Activated CD4-positive, alpha-beta T cell treated with anti-CD3 and anti-CD28 coated beads for 1 hour (primary cell): ENCODE measurements at regions not wholly inside any gene's neighbourhood (a gene's known extent, or its start where the extent isn't known, plus 50 kb on each side); places are given as distances from the start of the nearest gene placed in this dataset.

ENCODE experiments used
- DNase-seq: peaks from one replicate; pipeline ENCODE4 v3.0.0-alpha.2; 2020

DNA sequence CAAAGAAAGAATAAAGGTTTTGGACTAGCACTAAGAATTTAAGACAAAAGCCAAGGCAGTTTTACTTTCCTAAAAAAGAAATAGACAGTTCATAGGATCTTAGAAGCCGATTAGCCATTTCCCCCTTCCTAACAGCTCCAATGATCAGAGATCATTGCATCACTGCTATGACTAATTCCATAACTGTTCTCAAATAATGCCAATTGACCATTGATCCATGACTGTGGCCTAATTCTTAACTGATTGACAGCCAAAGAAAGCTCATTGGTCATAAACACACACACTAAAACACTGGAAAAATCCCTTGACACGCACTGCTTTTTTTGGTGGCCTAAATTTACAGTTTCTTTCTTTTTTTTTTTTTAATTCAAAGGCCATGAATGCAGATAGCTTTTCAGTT is 345.0 kb upstream of the ACVR2A start:
- no peak for DNase-seq

DNA sequence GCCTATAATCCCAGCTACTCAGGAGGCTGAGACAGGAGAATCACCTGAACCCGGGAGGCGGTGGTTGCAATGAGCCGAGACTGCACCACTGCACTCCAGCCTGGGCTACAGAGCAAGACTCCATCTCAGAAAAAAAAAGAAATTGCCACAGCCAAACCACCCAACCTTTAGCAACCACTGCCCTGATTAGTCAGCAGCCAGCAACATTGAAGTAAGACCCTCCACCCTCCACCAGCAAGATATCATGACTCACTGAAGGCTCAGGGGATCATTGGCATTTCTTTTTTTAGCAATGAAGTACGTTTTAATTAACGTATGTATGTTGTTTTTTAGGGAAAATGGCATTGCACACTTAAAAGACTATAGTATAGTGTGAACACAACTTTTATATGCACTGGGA is 349.1 kb upstream of the ACVR2A start:
- DNase-seq, result no peak

DNA sequence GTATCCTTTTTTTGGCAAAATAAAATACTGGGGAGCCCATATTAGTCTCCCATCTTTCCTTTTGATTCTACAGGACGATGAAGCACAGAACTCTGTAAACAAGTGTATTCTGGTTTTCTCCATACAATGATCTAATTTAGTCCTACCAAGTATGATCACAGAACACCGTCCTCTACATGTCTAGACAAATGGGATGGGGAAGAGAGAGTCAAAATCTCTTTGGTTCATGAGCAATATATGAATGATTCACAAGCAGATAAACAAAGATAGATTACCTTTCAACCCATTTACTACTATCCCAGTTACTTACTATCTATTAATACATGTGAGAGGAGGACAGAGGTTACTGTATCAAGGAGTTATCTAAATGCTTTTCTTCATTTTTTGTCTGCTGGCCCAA is 352.4 kb upstream of the ACVR2A start:
- DNase-seq, result no peak

DNA sequence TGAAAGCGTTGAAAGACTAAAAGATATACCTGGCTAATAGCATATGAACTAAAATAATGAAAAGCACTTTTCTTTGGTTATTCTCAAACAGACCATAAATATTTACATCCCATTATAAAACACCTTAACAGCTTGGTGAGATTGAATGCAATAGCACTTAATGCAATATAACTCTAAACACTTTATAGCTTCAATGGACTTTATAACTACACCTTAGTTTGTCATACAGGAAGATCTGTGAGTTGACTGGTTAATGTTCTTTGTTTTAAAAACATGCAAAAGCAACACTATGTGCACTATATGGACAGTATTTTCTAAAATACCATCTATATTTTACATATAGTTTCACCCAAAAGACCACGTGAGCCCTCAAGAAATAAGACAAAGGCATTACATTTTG is 353.3 kb upstream of the ACVR2A start:
- no peak for DNase-seq

DNA sequence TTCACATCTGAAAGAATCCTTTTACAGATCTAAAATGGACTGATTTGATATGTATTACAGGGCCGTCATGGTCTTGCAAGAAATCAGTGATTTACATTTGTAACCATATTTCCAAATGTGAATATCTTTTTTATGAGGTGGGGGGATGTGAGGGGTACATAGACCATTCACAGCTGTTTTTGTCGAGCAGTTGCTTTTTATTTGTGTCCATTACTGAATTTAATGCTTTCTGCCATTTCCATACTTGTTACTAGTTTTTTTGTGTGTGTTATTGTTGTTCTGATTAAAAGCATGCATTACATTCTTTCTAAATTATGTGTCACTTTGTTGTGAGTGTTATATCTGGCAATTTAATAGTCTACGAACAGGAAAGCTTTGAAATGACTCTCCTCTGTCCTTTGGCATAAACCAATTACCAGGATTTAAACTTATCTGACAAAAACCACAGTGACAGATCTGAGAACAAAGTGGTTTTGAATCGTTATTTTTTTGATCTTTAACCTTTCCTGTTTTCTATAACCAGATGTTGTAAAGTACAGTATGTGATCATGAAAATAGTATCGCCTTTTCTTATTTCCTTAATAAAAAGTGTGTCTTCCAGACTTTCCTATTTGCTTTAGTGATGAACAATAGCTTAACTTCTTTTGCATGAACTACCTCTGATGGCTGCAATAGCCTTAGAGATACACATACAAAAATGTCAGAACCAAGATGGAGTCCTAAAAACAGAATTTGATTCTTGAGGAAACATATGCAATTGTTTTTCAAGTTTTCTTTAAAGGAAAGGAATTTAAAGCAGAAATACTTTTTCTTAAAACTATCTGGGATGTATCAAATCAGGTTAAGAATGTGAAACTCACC is 354.2 kb upstream of the ACVR2A start:
- no peak for DNase-seq

DNA sequence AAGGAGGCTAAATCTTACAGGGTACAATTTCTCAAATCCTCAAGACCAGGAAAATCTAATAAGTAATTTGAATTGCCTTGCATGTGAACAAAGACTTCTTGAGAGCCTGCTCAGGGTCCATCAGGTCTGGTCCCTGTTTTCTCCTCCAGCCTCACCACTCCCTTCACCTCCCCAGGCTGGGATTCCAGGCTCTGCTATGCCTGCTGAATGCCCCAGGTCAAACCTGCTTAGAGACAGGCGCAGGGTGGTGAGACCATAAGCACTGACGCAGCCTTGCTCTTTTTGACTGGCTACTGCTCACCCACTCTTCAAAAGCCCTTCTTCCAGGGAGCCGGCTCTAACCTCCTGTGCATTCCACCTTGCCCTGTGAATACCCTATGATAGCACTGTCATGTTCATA is 356.4 kb upstream of the ACVR2A start:
- no peak for DNase-seq

DNA sequence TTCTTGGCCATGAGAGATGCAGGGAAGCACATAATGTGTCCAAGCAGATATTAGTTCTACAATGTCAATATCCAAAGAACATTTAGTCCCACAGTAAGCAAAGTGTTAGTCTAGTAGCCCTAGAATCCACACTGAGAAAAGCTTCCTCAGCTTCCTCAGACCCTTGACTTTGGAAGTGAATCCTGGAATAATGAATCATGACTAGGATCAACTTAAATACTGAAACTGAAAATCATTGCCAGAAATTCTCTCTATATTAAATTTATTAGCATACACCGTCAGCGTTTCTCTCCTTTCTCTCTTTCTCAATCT is 356.9 kb upstream of the ACVR2A start:
- DNase-seq, result no peak

DNA sequence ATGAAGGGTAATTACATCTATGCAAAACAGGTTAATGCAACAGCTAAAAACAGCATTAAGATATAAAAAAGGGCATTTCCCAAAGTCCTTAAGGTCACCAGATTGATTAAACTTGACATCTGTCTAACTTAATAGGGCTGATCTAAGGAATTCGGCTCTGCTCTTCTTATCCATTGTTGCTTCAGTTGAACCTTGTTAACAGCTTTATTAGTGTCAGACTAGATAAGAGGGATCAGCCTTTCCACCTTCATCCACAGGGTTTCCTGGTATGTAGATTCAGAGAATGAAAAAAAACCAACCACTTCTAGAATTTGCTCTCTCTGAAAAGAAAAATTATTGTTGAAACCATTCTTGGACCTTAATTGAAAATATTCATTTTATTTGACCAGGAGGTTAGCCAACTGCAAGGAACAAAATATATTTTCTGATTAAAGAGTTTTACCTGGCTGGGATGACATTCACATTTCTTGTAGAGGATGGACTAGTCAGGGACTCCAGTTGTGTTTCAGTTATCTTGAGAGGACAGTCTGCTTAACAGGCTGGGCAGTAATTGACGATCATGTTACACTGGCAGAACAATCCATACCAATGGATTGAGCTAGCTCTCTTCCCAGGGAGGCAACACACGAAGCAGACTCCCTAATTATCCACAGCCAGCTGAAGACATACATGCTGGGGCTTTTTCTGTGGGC is 357.4 kb upstream of the ACVR2A start:
- DNase-seq, result no peak

DNA sequence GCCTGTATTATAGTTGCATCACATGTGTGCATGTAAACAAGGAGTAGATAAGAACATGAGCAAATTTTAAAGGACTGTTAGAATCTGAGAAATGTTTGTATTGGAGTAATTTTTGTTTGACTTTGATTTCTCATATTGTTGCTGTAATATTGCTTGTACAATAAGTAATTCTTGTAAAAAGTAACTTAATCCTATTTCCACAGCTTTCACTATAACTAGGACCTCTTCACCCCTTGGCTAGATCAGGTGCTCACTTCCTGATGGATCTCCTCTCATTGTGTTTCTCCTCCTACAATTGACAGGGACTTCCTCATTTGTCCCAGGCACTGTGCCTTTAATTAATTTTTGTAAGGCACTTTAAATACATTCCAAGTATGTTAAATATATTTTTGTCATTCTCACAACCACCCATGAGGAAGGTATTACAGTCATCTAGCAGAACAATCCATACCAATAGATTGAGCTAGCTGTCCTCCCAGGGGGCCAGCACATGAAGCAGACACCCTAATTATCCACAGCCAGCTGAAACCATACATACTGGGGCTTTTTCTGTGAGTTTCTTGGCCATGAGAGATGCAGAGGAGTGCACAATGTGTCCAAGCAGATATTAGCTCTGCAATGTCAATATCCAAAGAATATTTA is 359.5 kb upstream of the ACVR2A start:
- DNase-seq, result no peak

DNA sequence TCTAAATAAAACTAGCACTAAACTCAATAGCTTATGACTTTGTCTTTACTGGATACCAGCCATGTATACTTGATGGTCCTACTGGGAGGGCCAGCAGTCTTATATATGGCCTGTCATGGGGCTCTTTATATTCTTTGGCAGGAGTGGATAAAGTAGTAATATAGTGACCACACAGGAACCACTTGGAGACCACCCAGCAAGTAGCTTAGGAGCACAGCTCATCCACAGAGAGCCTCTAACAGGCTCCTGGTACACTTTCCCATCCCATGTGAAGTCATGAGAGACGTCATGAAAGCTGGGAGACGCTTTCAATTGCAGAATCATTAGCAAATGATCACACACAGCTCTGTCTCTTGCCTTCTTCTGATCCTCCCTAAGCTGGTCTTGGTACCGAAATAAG is 360.9 kb upstream of the ACVR2A start:
- no peak for DNase-seq

DNA sequence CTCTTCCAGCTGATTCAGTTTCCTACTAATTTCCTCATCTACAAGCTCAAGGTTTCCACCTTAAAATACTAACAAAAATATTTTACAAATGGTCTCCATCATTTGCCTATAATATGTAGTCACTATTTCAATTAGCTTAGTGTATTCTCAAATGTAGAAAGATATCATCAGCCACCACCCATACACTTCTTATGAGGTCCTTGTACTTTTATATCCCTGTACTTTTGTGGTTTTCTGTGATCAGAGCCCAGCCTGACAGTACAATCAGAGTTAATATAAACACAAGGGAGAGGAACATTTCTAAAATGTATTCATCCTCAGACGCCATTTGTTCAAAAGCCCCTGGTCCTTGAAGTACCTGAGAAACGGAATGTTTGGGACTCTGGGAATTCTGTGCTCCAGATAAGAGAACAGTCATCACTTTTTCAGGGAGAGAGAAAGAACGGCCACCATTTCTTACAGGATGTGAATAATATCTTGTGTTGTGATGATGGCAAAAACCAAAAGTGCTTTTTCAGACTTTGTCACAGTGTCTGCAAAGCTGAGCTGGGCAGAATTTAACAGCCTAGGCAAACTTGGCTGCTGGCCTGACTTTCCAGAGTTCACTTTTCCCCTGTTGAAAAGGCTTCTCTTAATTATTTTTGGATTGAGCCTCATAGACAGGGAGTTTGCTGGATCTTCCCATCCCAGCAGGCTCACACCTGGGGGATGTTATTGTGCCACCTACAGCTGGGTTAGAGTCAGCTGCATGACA is 361.7 kb upstream of the ACVR2A start:
- DNase-seq, result no peak

DNA sequence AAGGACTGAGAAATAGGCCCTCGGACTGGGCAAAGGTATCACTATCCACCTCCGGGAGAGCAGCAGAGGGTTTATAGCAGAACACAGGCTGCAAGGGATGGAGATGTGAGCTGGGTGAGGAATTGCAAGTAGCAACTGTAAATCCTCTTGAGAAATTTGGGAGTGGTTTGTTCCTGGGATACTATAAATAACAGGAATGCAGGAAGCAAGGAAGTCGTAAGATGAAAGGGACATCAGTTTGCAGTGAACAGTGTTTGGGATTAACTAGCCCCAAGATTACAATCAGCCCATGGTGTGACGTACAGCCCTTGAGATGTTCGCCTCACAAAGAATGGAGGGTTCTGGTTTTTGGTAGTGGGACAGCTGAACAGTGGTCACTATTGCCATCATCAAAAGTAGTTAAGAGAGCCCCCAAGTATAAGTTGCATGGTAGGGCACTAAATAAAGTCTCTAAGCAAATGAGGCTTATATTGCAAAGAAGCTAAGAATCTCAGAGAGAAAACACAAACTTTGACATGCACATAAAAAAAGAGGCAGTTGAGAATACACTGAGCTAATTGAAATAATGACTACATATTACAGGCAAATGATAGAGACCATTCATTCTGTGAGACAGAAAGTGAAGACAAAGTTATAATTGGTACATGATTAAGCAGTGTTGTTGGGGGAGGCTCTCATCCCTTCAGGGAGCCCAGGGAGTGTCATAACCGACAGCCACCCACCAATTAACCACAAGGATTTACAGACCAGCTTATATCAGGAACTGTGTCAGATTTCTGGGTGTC is 362.5 kb upstream of the ACVR2A start:
- no peak for DNase-seq

DNA sequence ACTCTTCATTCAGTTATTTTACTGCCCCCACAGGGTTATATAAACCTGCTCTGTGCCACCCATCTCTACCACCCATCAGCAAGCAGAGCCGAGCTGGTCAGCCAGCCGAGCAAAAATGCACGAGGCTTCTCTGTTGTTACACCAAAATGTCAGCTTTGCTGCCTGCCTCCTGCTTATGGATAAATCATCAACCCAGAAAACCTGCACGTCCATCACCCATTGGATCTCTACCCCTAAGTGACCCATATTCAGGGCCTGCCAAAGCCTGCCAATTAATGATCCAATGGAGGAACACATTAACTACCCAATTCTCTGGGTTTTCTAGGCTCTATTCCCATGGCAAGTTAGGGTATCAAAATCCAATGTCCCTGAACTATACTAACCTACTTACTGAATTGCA is 365.5 kb upstream of the ACVR2A start:
- DNase-seq, result no peak

DNA sequence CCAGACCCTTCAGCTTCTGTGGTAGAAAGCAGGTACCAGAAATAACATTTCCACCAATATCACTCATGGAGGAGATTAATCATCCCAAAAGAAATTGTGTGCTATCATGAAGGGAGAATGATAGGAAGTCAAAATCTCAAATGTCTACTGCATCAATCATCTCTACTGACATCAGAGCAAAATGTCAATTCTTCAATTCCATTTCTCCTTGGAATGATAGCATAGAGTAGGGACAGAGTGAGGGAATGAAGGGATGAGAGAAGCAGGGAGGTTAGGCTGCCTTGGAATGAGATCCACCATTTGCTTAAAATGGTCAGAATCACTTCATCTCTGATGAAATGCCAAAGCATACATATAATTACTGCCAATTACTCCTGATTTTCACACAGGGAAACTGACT is 371.8 kb upstream of the ACVR2A start:
- DNase-seq, result no peak

DNA sequence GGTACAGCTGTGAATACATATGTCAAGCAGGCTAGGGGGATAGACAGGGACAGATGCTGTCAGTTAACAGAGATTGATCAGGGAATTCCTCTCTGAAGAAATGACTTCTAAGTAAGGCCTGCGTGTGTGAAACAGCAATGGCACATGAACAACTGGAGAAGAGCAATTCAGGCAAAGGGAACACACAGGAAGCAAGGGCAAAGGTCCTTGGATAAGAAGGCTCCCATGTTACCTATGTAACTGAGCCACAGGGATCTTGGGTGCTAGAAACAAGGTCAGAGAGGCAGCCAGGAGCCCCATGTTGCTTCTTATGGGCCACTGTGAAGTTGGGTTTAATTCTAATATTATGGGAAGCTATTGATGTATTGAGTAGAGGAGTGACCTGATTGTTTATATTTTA is 373.7 kb upstream of the ACVR2A start:
- DNase-seq, result no peak

DNA sequence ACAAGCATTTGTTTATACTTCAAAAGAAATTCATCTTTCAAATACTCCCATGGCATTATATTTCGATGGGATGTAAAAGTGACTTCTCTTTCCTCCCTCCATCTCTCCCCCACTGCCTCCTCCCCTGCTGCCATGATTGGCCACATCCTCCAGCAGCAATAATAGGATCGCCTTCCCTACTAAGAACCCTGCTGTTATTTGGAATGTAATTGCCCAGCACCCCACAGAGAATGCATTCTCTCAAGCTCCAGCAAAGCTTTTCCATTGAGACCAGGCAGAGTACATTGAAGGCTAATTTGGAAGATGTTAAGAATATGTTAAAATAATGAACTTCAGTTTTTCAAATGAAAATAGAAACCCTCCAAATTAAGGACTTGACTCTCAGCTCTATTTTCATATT is 375.4 kb upstream of the ACVR2A start:
- no peak for DNase-seq

DNA sequence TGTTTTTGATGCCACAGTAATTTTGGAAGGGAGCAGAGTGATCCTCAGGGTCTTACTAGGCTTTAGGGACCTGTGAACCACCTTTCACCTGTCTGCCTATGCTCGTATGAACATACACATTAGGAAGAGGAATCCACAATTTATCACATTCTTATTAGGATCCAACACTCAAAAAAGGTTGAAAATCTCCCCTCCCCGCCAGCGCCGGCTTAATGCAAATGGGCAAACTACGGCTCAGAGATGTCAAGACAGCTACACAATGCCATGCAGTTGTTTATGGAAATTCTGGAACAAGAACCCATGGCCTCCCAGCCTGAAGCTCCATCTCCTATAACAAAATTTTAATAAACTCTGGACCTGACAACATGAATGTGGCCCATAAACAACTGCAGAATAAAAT is 375.9 kb upstream of the ACVR2A start:
- DNase-seq, result no peak

DNA sequence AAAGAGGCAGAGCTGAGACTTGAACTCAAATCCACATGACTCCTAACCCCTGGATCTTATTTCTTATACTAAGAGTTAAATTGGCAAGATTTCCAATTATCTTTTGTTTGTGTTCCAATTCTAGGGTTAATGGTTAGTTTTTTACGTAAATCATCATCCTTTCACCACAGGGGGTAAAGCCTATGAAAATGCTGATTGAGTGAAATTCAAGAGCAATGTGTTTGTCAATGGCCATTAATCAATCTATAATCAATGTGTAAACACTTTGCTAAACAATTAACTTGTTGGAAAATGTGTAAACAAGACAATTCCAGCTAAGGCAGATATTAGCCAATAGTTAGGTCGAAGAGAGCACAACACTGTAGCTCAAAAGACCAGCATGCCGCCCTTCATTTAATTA is 376.5 kb upstream of the ACVR2A start:
- no peak for DNase-seq

DNA sequence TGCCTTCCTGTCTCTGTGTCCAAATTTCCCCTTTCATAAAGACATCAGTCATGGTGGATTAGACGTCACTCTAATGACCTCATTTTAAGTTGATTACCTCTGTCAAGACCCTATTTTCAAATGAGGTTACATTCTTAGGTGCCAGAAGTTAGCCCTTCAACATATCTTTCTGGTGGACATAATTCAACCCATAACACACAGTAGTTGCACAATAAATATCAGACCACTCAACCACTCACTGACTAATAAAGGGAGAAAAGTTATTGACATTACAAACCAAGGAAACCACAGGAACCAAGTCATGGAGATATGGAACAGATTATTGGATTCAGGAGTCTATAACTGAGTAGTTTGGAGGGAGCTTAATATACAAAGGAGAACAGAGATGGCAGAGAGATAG is 377.4 kb upstream of the ACVR2A start:
- DNase-seq, result no peak

DNA sequence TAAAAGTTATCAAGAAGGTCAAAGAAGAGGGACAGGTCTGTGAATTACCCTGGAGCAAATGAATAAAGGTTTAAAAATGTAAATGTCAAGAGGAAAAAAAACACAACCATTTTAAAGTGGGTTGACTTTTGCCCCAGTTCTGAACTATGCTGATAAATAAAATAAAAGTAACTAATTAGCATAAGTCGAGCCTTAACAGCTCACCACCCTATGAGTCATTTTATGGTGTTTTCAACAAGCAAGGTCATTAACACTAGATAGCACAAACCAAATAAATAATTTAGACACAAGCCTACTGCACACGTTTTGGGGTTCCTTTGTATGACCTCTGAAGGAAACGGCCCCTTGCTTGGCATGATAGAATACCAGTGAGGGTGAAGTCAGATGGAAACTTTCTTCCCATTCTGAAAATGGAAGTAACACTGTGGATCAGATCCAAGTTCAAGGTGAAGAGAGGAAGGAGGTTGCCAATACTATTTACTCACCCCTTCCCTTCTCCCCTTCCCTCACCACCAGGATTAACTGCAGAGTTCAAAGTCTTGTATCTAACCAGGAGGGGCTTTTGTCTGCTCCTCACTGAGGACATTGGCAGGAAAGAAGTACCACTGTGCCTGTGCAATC is 380.0 kb upstream of the ACVR2A start:
- no peak for DNase-seq

DNA sequence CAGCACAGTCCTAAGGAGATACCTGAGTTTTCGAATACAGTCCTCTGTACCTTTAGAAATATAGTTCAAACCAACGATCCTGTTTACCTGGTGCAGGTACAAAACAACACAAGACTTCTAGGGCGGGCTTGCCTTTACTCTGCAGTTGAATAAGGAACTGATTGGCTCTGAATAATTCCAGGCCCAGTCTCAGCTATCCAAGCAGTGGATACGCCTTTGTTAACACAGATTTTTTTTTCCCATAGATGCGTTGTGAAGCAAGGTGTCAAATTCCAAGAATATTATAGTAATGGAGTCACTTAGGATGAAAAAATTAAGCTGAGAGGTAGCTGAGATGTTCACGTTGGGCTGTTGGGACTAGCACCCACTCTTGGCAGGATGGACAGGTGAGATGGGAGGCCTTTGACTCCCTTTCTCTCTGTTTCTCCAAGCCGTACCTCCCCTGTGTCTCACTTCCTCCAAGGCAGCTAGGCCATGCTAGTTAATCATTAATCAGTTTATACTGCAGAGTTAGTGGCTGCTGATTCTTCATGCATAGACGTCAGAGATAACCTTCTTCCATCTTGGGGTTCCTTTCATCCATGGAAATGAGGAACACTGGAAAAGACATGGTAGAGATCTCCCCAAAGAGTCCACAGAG is 380.8 kb upstream of the ACVR2A start:
- DNase-seq, result no peak

DNA sequence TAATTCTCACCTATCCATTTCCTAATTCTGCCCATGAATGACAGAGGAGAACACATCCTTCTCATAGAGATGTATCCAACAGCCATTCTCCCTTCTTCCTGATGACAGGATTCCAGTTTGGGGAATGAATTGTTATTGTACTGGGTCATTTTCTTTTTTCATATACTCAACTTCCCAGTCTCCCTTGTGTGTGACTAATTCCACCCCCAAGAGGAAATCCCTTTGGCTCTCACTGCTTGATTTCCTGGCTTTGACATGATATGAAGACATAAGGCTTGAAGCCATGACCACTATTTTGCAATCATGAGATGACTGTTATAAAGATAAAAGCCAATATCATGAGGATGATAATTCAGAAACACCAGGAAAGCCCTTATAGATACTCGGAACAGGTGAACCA is 384.7 kb upstream of the ACVR2A start:
- no peak for DNase-seq
